MM.1S (cell line): ENCODE measurements at regions not wholly inside any gene's neighbourhood (a gene's known extent, or its start where the extent isn't known, plus 50 kb on each side); places are given as distances from the start of the nearest gene placed in this dataset.

Experiments used
- CTCF ChIP-seq: fragments of 300-600 bp; sonication (generic); IDR thresholded peaks from 2 replicates; pipeline ENCODE4 v1.5.1; 2016; ENCODE audit warnings: antibody characterized with exemption, low read length, mixed read lengths
- EZH2 ChIP-seq: fragments of 300-600 bp; sonication (generic); optimal IDR thresholded peaks from 2 replicates; pipeline ENCODE3; 2017; ENCODE audit warnings: low read depth, mild to moderate bottlenecking, antibody characterized with exemption, low read length, mixed read lengths
- EZH2phosphoT487 ChIP-seq: fragments of 300-600 bp; sonication (generic); IDR thresholded peaks from 2 replicates; pipeline ENCODE4 v1.6.1; 2018; ENCODE audit warnings: antibody characterized with exemption, low read length

- no peak for TF ChIP-seq CTCF
- TF ChIP-seq EZH2, result no peak
- no peak for TF ChIP-seq EZH2phosphoT487
Measured at GRCh38 chr4:98209111-98209510, 52.1 kb upstream of the RAP1GDS1 start.
